IMR-90 (cell line): ENCODE measurements at regions not wholly inside any gene's neighbourhood (a gene's known extent, or its start where the extent isn't known, plus 50 kb on each side); places are given as distances from the start of the nearest gene placed in this dataset.

ENCODE experiments used
- ATAC-seq: fragments of 200-7000 bp; cut with Tn5 transposase; 2 replicates; pipeline ENCODE4 v1.9.1; 2020; ENCODE audit warnings: low read depth, mild to moderate bottlenecking, moderate library complexity
- BruUV-seq: library from RNA; stranded (reverse); fragments of 400-500 nt; replicated peaks from 2 replicates; lab custom pipeline; 2021; lab: Mats Ljungman, UMichigan
- CTCF ChIA-PET: fragments of 300-600 bp; formaldehyde crosslinking; extraction: SDS; loops from one replicate; lab custom pipeline; 2021; ENCODE audit warnings: antibody characterized with exemption; lab: Yijun Ruan, JAX
- POLR2A ChIA-PET: fragments of 300-600 bp; sonication (Branson Sonifier 250); formaldehyde crosslinking; loops from one replicate; lab custom pipeline; 2022; ENCODE audit warnings: antibody characterized with exemption; ENCODE audit not compliant: unreplicated experiment; lab: Charles Lee
- DNase-seq: peaks from one replicate; pipeline ENCODE4 v3.0.0; 2013
- H2AFZ ChIP-seq: replicated peaks from 2 replicates; pipeline ENCODE3; 2013; ENCODE audit warnings: low read length, mild to moderate bottlenecking; ENCODE audit not compliant: poor library complexity
- H2AK5ac ChIP-seq: 2 replicates; pipeline ENCODE4 v1.6.1; 2013; ENCODE audit warnings: low read depth, low read length, inconsistent platforms
- H2AK9ac ChIP-seq: replicated peaks from 2 replicates; pipeline ENCODE3; 2013; ENCODE audit warnings: mild to moderate bottlenecking, low read depth, low read length, moderate library complexity; ENCODE audit not compliant: poor library complexity
- H2BK120ac ChIP-seq: 2 replicates; pipeline ENCODE4 v1.6.1; 2013; ENCODE audit warnings: low read depth, low read length, inconsistent platforms
- H2BK15ac ChIP-seq: 3 replicates; pipeline ENCODE4 v1.6.1; 2013; ENCODE audit warnings: low read depth, low read length, inconsistent platforms
- H2BK20ac ChIP-seq: 2 replicates; pipeline ENCODE4 v1.6.1; 2013; ENCODE audit warnings: low read depth, mild to moderate bottlenecking, inconsistent platforms, low read length, moderate library complexity
- H2BK5ac ChIP-seq: 2 replicates; pipeline ENCODE4 v1.6.1; 2013; ENCODE audit warnings: mild to moderate bottlenecking, low read depth, low read length, inconsistent platforms; ENCODE audit not compliant: poor library complexity, severe bottlenecking
- H3K14ac ChIP-seq: replicated peaks from 2 replicates; pipeline ENCODE4 v1.6.1; 2013; ENCODE audit warnings: low read depth, low read length, inconsistent platforms
- H3K18ac ChIP-seq: 2 replicates; pipeline ENCODE4 v1.6.1; 2013; ENCODE audit warnings: low read depth, low read length, control low read depth
- H3K23ac ChIP-seq: 2 replicates; pipeline ENCODE4 v1.6.1; 2013; ENCODE audit warnings: low read depth, low read length, inconsistent platforms
- H3K27ac ChIP-seq: 2 replicates; pipeline ENCODE4 v1.5.1; 2013; ENCODE audit warnings: mild to moderate bottlenecking, control low read depth, low read length; ENCODE audit not compliant: insufficient read depth
- H3K27me3 ChIP-seq: 2 replicates; pipeline ENCODE4 v1.6.1; 2013; ENCODE audit warnings: low read length; ENCODE audit not compliant: control insufficient read depth, insufficient read depth
- H3K36me3 ChIP-seq: 2 replicates; pipeline ENCODE4 v1.6.1; 2013; ENCODE audit warnings: low read length, mixed read lengths; ENCODE audit not compliant: control insufficient read depth, insufficient read depth
- H3K4ac ChIP-seq: 2 replicates; pipeline ENCODE4 v1.6.1; 2013; ENCODE audit warnings: low read depth, low read length, inconsistent platforms
- H3K4me1 ChIP-seq: 2 replicates; pipeline ENCODE4 v1.6.1; 2013; ENCODE audit warnings: low read length, mixed read lengths; ENCODE audit not compliant: control insufficient read depth, insufficient read depth
- H3K4me2 ChIP-seq: 2 replicates; pipeline ENCODE4 v1.6.1; 2013; ENCODE audit warnings: low read depth, mild to moderate bottlenecking, control low read depth, low read length, moderate library complexity
- H3K4me3 ChIP-seq: 2 replicates; pipeline ENCODE4 v1.5.1; 2013; ENCODE audit warnings: low read depth, mild to moderate bottlenecking, control low read depth, low read length, moderate library complexity; ENCODE audit not compliant: insufficient read depth
- H3K56ac ChIP-seq: 2 replicates; pipeline ENCODE4 v1.6.1; 2013; ENCODE audit warnings: low read length, inconsistent platforms; ENCODE audit not compliant: insufficient read depth; ENCODE audit errors: extremely low read depth
- H3K79me1 ChIP-seq, 2 experiments: 2 replicates each; pipeline ENCODE4 v1.6.1; 2013; ENCODE audit warnings: low read length in 2 of 2, inconsistent platforms in 1 of 2, low read depth in 1 of 2
- H3K9ac ChIP-seq: 2 replicates; pipeline ENCODE4 v1.6.1; 2013; ENCODE audit warnings: low read depth, low read length, control low read depth
- H3K9me1 ChIP-seq: 2 replicates; pipeline ENCODE4 v1.6.1; 2013; ENCODE audit warnings: low read length, inconsistent platforms; ENCODE audit not compliant: insufficient read depth
- H3K9me3 ChIP-seq: 2 replicates; pipeline ENCODE4 v1.6.1; 2013; ENCODE audit warnings: low read length; ENCODE audit not compliant: control insufficient read depth, insufficient read depth
- H4K20me1 ChIP-seq: 2 replicates; pipeline ENCODE4 v1.6.1; 2013; ENCODE audit warnings: low read length, inconsistent platforms; ENCODE audit not compliant: insufficient read depth
- H4K5ac ChIP-seq: 2 replicates; pipeline ENCODE4 v1.6.1; 2013; ENCODE audit warnings: mild to moderate bottlenecking, low read depth, low read length, control low read depth
- H4K8ac ChIP-seq, 2 experiments: 2 replicates each; pipeline ENCODE4 v1.6.1; 2013; ENCODE audit warnings: low read depth in 2 of 2, low read length in 2 of 2, control low read depth in 1 of 2, inconsistent platforms in 1 of 2
- H4K91ac ChIP-seq: 2 replicates; pipeline ENCODE4 v1.6.1; 2013; ENCODE audit warnings: low read depth, low read length, inconsistent platforms; ENCODE audit not compliant: insufficient read depth
- BHLHE40 ChIP-seq: fragments of 150-350 bp; IDR thresholded peaks from 2 replicates; pipeline ENCODE4 v1.6.1; 2016; ENCODE audit warnings: mild to moderate bottlenecking, low read depth, low read length
- CEBPB ChIP-seq: IDR thresholded peaks from 2 replicates; pipeline ENCODE4 v1.6.1; 2012; ENCODE audit warnings: low read depth, low read length, improper control_type of control experiment
- CHD1 ChIP-seq: IDR thresholded peaks from 2 replicates; pipeline ENCODE4 v1.6.1; 2012; ENCODE audit warnings: low read depth, low read length, improper control_type of control experiment
- FOS ChIP-seq: fragments of 150-350 bp; IDR thresholded peaks from 2 replicates; pipeline ENCODE4 v1.6.1; 2016; ENCODE audit warnings: low read depth, low read length
- MAFK ChIP-seq: IDR thresholded peaks from 2 replicates; pipeline ENCODE4 v1.6.1; 2012; ENCODE audit warnings: low read depth, low read length, improper control_type of control experiment
- MAZ ChIP-seq: IDR thresholded peaks from 2 replicates; pipeline ENCODE4 v1.6.1; 2012; ENCODE audit warnings: low read depth, mild to moderate bottlenecking, low read length, improper control_type of control experiment, moderate library complexity, borderline replicate concordance
- MXI1 ChIP-seq: IDR thresholded peaks from 2 replicates; pipeline ENCODE4 v1.6.1; 2012; ENCODE audit warnings: low read depth, mild to moderate bottlenecking, low read length, moderate library complexity, borderline replicate concordance
- NFE2L2 ChIP-seq: fragments of 150-350 bp; IDR thresholded peaks from 2 replicates; pipeline ENCODE4 v1.6.1; 2016; ENCODE audit warnings: low read depth, mild to moderate bottlenecking, low read length
- POLR2A ChIP-seq: IDR thresholded peaks from 2 replicates; pipeline ENCODE4 v1.6.1; 2012; ENCODE audit warnings: mild to moderate bottlenecking, low read depth, low read length
- RCOR1 ChIP-seq: IDR thresholded peaks from 2 replicates; pipeline ENCODE4 v1.6.1; 2012; ENCODE audit warnings: mild to moderate bottlenecking, low read length, improper control_type of control experiment; ENCODE audit not compliant: insufficient replicate concordance
- RFX5 ChIP-seq: IDR thresholded peaks from 2 replicates; pipeline ENCODE4 v1.8.0; 2012; ENCODE audit warnings: low read depth, mild to moderate bottlenecking, low read length, moderate library complexity
- SMC3 ChIP-seq: fragments of 150-350 bp; IDR thresholded peaks from 2 replicates; pipeline ENCODE4 v1.6.1; 2016; ENCODE audit warnings: low read depth, mild to moderate bottlenecking, antibody characterized with exemption, low read length, moderate library complexity
- USF2 ChIP-seq: fragments of 150-350 bp; IDR thresholded peaks from 2 replicates; pipeline ENCODE4 v1.6.1; 2017; ENCODE audit warnings: mild to moderate bottlenecking, antibody characterized with exemption, low read length, low read depth
- WGBS, 2 experiments: methylation state at CpG; one replicate each; pipeline versions ENCODE4 v1.1.5 to v1.1.7; 2013; ENCODE audit warnings: missing lambda C conversion rate in 2 of 2; ENCODE audit not compliant: insufficient read length in 1 of 2; ENCODE audit errors: extremely low coverage in 2 of 2; 5-methylcytosine and 5-hydroxymethylcytosine counted together
- dilution Hi-C: fragments of 300-500 bp; cut with HindIII; formaldehyde crosslinking; loops from one replicate; pipeline ENCODE4 v1.14.3; 2018; ENCODE audit warnings: low sequenced_read_pairs; ENCODE audit not compliant: unreplicated experiment
- in situ Hi-C: fragments of 300-500 bp; cut with MboI; formaldehyde crosslinking; loops from 3 replicates; pipeline ENCODE4 v1.14.3; 2019; ENCODE audit warnings: low sequenced_read_pairs, inconsistent platforms, mixed read lengths
- intact Hi-C: fragments of 100-400 bp; cut with micrococcal nuclease; formaldehyde crosslinking; loops from 2 replicates; pipeline ENCODE4 v1.10.0; 2022
- TF ChIP-seq, protein P1 (sequence below): fragments of 150-350 bp; IDR thresholded peaks from 2 replicates; pipeline ENCODE4 v1.6.1; 2016; ENCODE audit warnings: low read depth, mild to moderate bottlenecking, low read length, moderate library complexity, borderline replicate concordance
- TF ChIP-seq, protein P2 (sequence below): conservative IDR thresholded peaks from 2 replicates; pipeline ENCODE4 v1.5.1; 2012; ENCODE audit warnings: mild to moderate bottlenecking, low read depth, low read length, improper control_type of control experiment

DNA sequence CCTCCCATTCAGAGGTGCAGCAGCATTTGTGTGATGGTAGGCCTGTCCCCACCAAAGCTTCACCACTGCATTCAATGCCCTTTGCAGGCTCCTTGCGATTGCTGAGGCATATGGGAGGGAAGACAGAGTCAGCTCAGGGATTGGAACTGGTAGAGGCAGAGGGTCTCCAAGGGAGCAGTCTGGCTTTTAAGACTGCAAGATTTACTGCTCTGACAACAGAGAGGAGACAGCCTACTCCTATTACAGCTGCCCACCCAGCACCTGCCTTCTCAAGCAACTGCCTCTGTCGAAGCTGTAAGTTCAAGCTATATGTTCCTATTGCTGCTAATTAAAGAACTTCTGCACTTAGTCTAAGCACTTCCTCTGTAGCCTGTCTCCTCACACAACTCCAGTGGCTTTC, 481.8 kb downstream of the FGF13 start:
- no peak overlapping the region for H3K9ac ChIP-seq
- H3K56ac ChIP-seq, result no peak overlapping the region
- H3K14ac ChIP-seq, result no peak overlapping the region
- TF ChIP-seq SMC3 (no peak), RCOR1 (no peak), RFX5 (no peak), NFE2L2 (no peak), MAZ (no peak), BHLHE40 (no peak), CHD1 (no peak), MAFK (no peak), POLR2A (no peak), FOS (no peak), MXI1 (no peak), USF2 (no peak), CEBPB (no peak)
- TF ChIP-seq, protein P1, sequence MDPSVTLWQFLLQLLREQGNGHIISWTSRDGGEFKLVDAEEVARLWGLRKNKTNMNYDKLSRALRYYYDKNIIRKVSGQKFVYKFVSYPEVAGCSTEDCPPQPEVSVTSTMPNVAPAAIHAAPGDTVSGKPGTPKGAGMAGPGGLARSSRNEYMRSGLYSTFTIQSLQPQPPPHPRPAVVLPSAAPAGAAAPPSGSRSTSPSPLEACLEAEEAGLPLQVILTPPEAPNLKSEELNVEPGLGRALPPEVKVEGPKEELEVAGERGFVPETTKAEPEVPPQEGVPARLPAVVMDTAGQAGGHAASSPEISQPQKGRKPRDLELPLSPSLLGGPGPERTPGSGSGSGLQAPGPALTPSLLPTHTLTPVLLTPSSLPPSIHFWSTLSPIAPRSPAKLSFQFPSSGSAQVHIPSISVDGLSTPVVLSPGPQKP, result no peak
- TF ChIP-seq, protein P2, sequence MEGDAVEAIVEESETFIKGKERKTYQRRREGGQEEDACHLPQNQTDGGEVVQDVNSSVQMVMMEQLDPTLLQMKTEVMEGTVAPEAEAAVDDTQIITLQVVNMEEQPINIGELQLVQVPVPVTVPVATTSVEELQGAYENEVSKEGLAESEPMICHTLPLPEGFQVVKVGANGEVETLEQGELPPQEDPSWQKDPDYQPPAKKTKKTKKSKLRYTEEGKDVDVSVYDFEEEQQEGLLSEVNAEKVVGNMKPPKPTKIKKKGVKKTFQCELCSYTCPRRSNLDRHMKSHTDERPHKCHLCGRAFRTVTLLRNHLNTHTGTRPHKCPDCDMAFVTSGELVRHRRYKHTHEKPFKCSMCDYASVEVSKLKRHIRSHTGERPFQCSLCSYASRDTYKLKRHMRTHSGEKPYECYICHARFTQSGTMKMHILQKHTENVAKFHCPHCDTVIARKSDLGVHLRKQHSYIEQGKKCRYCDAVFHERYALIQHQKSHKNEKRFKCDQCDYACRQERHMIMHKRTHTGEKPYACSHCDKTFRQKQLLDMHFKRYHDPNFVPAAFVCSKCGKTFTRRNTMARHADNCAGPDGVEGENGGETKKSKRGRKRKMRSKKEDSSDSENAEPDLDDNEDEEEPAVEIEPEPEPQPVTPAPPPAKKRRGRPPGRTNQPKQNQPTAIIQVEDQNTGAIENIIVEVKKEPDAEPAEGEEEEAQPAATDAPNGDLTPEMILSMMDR, result no peak
- H2BK20ac ChIP-seq, result no peak overlapping the region
- no peak overlapping the region for H2AFZ ChIP-seq
- no peak for ATAC-seq
- H2AK9ac ChIP-seq, result no peak overlapping the region
- H3K4me3 ChIP-seq, result no peak overlapping the region
- no peak overlapping the region for H3K4ac ChIP-seq
- dilution Hi-C loops, result no loop called here
- H3K23ac ChIP-seq, result no peak overlapping the region
- in situ Hi-C loops, result no loop called here
- no peak for DNase-seq
- H4K91ac ChIP-seq, result no peak overlapping the region
- intact Hi-C loops, result no loop called here
- no peak overlapping the region for H2BK120ac ChIP-seq
- H3K36me3 ChIP-seq, result no peaks in the 10 kb centered on the region
- no peak overlapping the region for H3K18ac ChIP-seq
- no peak overlapping the region for H2BK15ac ChIP-seq
- no peak overlapping the region for H2AK5ac ChIP-seq
- H3K4me2 ChIP-seq, result no peak overlapping the region
- H4K20me1 ChIP-seq, result no peaks in the 10 kb centered on the region
- no peak overlapping the region for H4K8ac ChIP-seq
- H3K4me1 ChIP-seq, result no peaks in the 10 kb centered on the region
- no peak overlapping the region for H3K27ac ChIP-seq
- 0 out of 2 replicates have a peak, but pooled peaks cover 2% of the 10 kb centered on the region for H3K9me3 ChIP-seq
- ChIA-PET CTCF (no interaction called here), POLR2A (no interaction called here)
- H3K27me3 ChIP-seq, result no peaks in the 10 kb centered on the region
- H3K9me1 ChIP-seq, result no peaks in the 10 kb centered on the region
- no peak overlapping the region for H4K5ac ChIP-seq
- BruUV-seq, result no TSS peak
- H3K79me1 ChIP-seq, result no peaks in the 10 kb centered on the region
- H2BK5ac ChIP-seq, result no peak overlapping the region
- WGBS, 2 experiments, result no CpG with 5 or more reads among the region's 2 CpGs
